ENCODE measurements at regions not wholly inside any gene's neighbourhood (a gene's known extent, or its start where the extent isn't known, plus 50 kb on each side); places are given as distances from the start of the nearest gene placed in this dataset.

DNA sequence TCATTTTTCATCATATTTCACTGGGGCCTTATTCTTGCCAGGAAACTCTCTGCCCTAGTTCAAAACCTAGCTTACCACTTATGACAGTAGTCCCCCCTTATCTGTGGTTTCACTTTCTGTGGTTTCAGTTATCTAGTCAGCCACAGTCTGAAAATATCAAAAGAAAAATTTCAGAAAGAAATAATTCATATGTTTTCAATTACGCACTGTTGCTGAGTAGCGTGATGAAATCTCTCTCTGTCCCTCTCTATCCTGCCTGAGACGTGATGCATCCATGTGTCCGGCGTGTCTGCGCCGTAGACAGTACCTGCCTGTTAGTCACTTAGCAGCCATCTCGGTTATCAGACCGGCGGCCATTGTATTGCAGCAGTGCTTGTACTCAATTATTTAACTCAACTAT lies 369.9 kb upstream of the MCTP2 start:
- no peak for DNase-seq
- H3K79me2 ChIP-seq (ENCODE audit: low read length) = no peaks in the 10 kb centered on the region
- H3K36me3 ChIP-seq (ENCODE audit: insufficient read depth, low read length) = no peaks in the 10 kb centered on the region
- H2AFZ ChIP-seq (ENCODE audit: low read length) = no peak overlapping the region
- no peaks in the 10 kb centered on the region for H3K9me3 ChIP-seq (ENCODE audit: low read length)
- H3K9me2 ChIP-seq (replicated peaks; ENCODE audit: insufficient read depth, low read length) = no peaks in the 10 kb centered on the region
- no peak overlapping the region for H3K27ac ChIP-seq (ENCODE audit: low read length)
- H3K27me3 ChIP-seq (ENCODE audit: low read length) = no peaks in the 10 kb centered on the region
- no peak overlapping the region for H3K9ac ChIP-seq (ENCODE audit: low read length)
- H3K4me3 ChIP-seq (ENCODE audit: low read length) = no peak overlapping the region
- H4K20me1 ChIP-seq (ENCODE audit: insufficient read depth, low read depth, low read length) = no peaks in the 10 kb centered on the region
- H3K4me1 ChIP-seq (ENCODE audit: low read length) = no peaks in the 10 kb centered on the region
- no peak overlapping the region for H3K4me2 ChIP-seq (ENCODE audit: low read depth, low read length, poor library complexity, severe bottlenecking)

DNA sequence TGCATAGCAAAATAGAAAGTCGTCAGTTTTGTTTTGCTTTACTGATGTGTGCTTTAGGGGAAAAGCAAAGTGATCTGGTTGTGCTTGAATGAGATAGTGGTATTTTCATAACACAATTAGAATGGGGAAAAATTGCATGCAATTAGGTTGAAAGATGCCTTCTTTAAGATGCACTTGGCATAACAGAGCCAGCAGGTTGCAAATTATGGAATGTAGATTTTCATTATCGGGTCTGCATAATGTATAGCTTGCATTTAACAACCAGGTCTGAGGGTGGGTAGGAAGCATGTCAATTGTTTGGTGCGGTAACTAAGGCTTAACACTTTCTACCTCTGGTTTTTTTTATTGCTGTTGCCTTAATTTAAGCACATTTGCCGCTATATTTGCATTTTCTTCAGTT lies 370.7 kb upstream of the MCTP2 start:
- no peak overlapping the region for H3K4me3 ChIP-seq (ENCODE audit: low read length)
- H3K4me2 ChIP-seq (ENCODE audit: low read depth, low read length, poor library complexity, severe bottlenecking) = no peak overlapping the region
- no peaks in the 10 kb centered on the region for H3K4me1 ChIP-seq (ENCODE audit: low read length)
- DNase-seq = no peak
- H3K9me2 ChIP-seq (replicated peaks; ENCODE audit: insufficient read depth, low read length) = no peaks in the 10 kb centered on the region
- no peak overlapping the region for H2AFZ ChIP-seq (ENCODE audit: low read length)
- H3K27ac ChIP-seq (ENCODE audit: low read length) = no peak overlapping the region
- H3K36me3 ChIP-seq (ENCODE audit: insufficient read depth, low read length) = no peaks in the 10 kb centered on the region
- H3K79me2 ChIP-seq (ENCODE audit: low read length) = no peaks in the 10 kb centered on the region
- no peaks in the 10 kb centered on the region for H3K9me3 ChIP-seq (ENCODE audit: low read length)
- H3K27me3 ChIP-seq (ENCODE audit: low read length) = no peaks in the 10 kb centered on the region
- H4K20me1 ChIP-seq (ENCODE audit: insufficient read depth, low read depth, low read length) = no peaks in the 10 kb centered on the region
- H3K9ac ChIP-seq (ENCODE audit: low read length) = no peak overlapping the region

DNA sequence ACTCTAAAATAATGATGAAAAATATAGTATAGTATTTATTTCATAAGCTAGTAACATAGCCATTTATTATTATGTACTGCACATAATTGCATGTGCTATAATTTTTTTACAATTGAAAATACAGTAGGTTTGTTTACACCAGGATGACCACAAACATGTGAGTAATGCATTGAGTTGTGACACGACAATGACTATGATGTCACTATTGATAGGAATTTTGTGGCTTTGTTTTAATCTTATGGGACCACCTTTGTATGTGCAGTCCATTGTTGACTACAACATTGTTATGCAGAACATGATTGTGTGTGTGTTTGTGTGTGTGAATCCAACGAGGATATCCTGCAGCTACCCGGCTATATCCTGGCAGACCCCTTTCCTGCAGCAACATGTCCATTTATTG lies 372.2 kb upstream of the MCTP2 start:
- Histone ChIP-seq H3K4me3 (ENCODE audit: low read length) (no peak overlapping the region), H3K4me2 (ENCODE audit: low read depth, low read length, poor library complexity, severe bottlenecking) (no peak overlapping the region), H2AFZ (ENCODE audit: low read length) (no peak overlapping the region), H3K4me1 (ENCODE audit: low read length) (no peaks in the 10 kb centered on the region), H3K27me3 (ENCODE audit: low read length) (no peaks in the 10 kb centered on the region), H4K20me1 (ENCODE audit: insufficient read depth, low read depth, low read length) (no peaks in the 10 kb centered on the region), H3K79me2 (ENCODE audit: low read length) (no peaks in the 10 kb centered on the region), H3K27ac (ENCODE audit: low read length) (no peak overlapping the region), H3K9ac (ENCODE audit: low read length) (no peak overlapping the region), H3K9me2 (replicated peaks; ENCODE audit: insufficient read depth, low read length) (no peaks in the 10 kb centered on the region), H3K36me3 (ENCODE audit: insufficient read depth, low read length) (no peaks in the 10 kb centered on the region), H3K9me3 (ENCODE audit: low read length) (no peaks in the 10 kb centered on the region)
- DNase-seq = no peak

DNA sequence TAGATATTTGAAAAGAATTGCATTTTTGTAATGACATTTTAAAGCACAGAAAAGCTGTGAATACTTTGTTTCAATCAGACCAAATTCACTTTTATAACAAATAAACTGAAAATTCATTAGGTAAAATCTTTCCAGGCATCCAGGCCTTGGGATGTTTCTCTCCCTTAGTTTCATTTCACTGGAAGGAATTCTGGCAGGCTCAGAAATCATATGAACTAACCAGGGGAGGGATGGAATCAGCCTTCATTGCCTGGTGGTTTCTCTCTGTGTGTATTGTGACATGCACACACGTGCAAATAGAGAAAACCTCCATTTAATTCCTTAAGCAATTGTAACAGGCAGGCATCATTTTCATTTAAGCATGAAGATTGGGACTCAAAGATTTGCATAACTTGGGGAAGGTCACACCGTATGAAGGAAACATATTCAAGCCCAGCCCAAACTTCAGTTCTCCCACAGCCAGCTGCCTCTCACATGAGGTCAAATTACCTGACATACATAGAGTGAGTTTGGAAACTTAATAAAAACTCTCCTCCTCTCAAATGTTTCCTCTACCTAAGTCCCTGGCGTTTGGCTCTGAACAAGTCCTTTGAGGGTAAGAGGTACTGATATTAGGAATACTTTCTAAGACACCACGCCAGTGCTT lies 376.1 kb upstream of the MCTP2 start:
- Histone ChIP-seq H3K9ac (ENCODE audit: low read length) (no peak overlapping the region), H3K4me3 (ENCODE audit: low read length) (no peak overlapping the region), H3K9me2 (replicated peaks; ENCODE audit: insufficient read depth, low read length) (no peaks in the 10 kb centered on the region), H3K79me2 (ENCODE audit: low read length) (no peaks in the 10 kb centered on the region), H3K9me3 (ENCODE audit: low read length) (no peaks in the 10 kb centered on the region), H3K4me2 (ENCODE audit: low read depth, low read length, poor library complexity, severe bottlenecking) (no peak overlapping the region), H3K4me1 (ENCODE audit: low read length) (no peaks in the 10 kb centered on the region), H3K27ac (ENCODE audit: low read length) (no peak overlapping the region), H3K27me3 (ENCODE audit: low read length) (no peaks in the 10 kb centered on the region), H2AFZ (ENCODE audit: low read length) (no peak overlapping the region), H3K36me3 (ENCODE audit: insufficient read depth, low read length) (no peaks in the 10 kb centered on the region), H4K20me1 (ENCODE audit: insufficient read depth, low read depth, low read length) (no peaks in the 10 kb centered on the region)
- DNase-seq = no peak

DNA sequence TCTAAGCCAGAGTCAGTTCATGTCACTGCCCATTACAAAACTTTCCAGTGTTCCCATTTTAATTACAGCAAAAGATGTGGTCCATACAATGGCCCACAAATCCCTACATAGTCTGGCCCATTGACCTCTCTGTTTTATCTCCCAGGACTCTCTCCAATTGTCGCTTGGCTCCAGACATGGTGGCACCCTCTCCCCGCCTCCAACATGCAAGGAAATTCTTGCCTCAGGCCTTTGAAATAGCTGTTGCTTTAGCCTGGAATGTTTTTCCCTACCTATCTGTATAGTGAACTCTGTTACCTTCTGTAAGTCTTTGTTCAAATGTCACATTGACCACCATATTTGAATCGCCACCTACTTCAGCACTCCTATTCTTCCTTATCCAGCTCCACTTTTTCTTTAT lies 377.3 kb upstream of the MCTP2 start:
- Histone ChIP-seq H3K79me2 (ENCODE audit: low read length) (no peaks in the 10 kb centered on the region), H3K4me1 (ENCODE audit: low read length) (no peaks in the 10 kb centered on the region), H3K27ac (ENCODE audit: low read length) (no peak overlapping the region), H4K20me1 (ENCODE audit: insufficient read depth, low read depth, low read length) (no peaks in the 10 kb centered on the region), H2AFZ (ENCODE audit: low read length) (no peak overlapping the region), H3K9me2 (replicated peaks; ENCODE audit: insufficient read depth, low read length) (no peaks in the 10 kb centered on the region), H3K27me3 (ENCODE audit: low read length) (no peaks in the 10 kb centered on the region), H3K36me3 (ENCODE audit: insufficient read depth, low read length) (no peaks in the 10 kb centered on the region), H3K4me2 (ENCODE audit: low read depth, low read length, poor library complexity, severe bottlenecking) (no peak overlapping the region), H3K4me3 (ENCODE audit: low read length) (no peak overlapping the region), H3K9me3 (ENCODE audit: low read length) (no peaks in the 10 kb centered on the region), H3K9ac (ENCODE audit: low read length) (no peak overlapping the region)
- no peak for DNase-seq

DNA sequence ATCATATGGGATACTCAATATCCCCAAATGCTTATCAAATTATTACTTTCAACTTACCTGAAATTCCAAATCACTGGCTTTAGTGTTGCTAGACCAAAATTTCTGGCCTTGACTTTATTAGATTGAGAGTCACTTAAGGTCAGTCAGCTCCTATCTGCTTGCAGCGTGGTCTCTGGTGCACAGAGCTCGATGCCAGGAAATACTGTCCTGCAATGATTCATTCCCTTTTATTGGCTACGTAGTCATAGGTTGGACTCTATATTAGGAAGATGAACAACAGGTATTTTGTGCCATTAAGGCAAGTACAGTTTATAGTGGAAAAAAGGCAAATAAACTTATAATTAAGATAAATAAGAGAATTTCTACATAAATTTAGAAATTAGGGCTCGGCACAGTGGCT lies 378.6 kb upstream of the MCTP2 start:
- H3K4me1 ChIP-seq (ENCODE audit: low read length) = no peaks in the 10 kb centered on the region
- no peaks in the 10 kb centered on the region for H3K9me2 ChIP-seq (replicated peaks; ENCODE audit: insufficient read depth, low read length)
- no peak overlapping the region for H3K9ac ChIP-seq (ENCODE audit: low read length)
- DNase-seq = no peak
- no peak overlapping the region for H3K27ac ChIP-seq (ENCODE audit: low read length)
- H3K79me2 ChIP-seq (ENCODE audit: low read length) = no peaks in the 10 kb centered on the region
- H3K9me3 ChIP-seq (ENCODE audit: low read length) = no peaks in the 10 kb centered on the region
- H3K4me3 ChIP-seq (ENCODE audit: low read length) = no peak overlapping the region
- no peaks in the 10 kb centered on the region for H3K36me3 ChIP-seq (ENCODE audit: insufficient read depth, low read length)
- H3K4me2 ChIP-seq (ENCODE audit: low read depth, low read length, poor library complexity, severe bottlenecking) = no peak overlapping the region
- H3K27me3 ChIP-seq (ENCODE audit: low read length) = no peaks in the 10 kb centered on the region
- H4K20me1 ChIP-seq (ENCODE audit: insufficient read depth, low read depth, low read length) = no peaks in the 10 kb centered on the region
- no peak overlapping the region for H2AFZ ChIP-seq (ENCODE audit: low read length)

DNA sequence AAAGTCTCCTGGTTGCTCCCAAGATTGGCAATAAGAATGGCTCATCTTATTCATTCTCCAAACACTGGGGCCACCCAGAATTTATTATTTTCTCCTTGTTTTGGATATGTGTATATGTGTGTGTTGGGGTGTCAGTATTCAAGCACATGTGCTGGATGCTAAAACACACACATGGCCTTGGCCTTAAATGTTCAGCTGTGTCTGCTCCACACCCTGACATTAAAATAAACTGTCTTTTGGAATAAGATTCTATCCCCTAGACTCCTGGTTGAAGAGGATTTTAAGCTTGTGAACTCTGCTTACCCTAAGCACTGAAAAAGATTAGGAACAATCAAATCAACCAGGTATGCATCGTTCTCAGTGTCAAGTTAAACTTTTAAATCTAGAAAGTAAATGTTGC lies 382.9 kb upstream of the MCTP2 start:
- Histone ChIP-seq H3K9ac (ENCODE audit: low read length) (no peak overlapping the region), H4K20me1 (ENCODE audit: insufficient read depth, low read depth, low read length) (no peaks in the 10 kb centered on the region), H3K4me3 (ENCODE audit: low read length) (no peak overlapping the region), H3K27ac (ENCODE audit: low read length) (no peak overlapping the region), H3K9me2 (replicated peaks; ENCODE audit: insufficient read depth, low read length) (0 out of 2 replicates have a peak, but pooled peaks cover 4% of the 10 kb centered on the region), H3K36me3 (ENCODE audit: insufficient read depth, low read length) (no peaks in the 10 kb centered on the region), H3K4me2 (ENCODE audit: low read depth, low read length, poor library complexity, severe bottlenecking) (no peak overlapping the region), H3K9me3 (ENCODE audit: low read length) (no peaks in the 10 kb centered on the region), H3K4me1 (ENCODE audit: low read length) (no peaks in the 10 kb centered on the region), H3K27me3 (ENCODE audit: low read length) (no peaks in the 10 kb centered on the region), H3K79me2 (ENCODE audit: low read length) (no peaks in the 10 kb centered on the region), H2AFZ (ENCODE audit: low read length) (no peak overlapping the region)
- no peak for DNase-seq

DNA sequence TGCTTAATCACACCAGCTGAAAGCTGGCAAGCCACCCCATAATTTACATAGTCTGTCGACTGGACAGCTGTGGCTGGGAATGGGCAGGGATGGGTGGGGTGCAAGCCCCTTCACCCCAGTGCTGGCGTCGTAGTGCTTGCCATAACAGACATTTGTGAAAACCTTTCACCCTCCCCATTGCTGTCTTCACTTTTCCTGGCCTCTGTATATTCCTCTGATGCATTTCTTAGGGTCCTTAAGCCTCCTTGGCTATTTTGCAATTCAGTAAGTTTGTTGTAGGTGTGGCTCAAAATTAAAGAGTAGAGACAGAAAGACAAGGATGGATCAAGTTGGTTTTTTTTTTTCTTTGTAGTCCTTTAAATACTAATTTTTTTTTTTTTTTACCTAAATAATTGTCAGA lies 383.3 kb upstream of the MCTP2 start:
- no peaks in the 10 kb centered on the region for H3K79me2 ChIP-seq (ENCODE audit: low read length)
- no peaks in the 10 kb centered on the region for H3K4me1 ChIP-seq (ENCODE audit: low read length)
- DNase-seq = no peak
- no peaks in the 10 kb centered on the region for H3K9me3 ChIP-seq (ENCODE audit: low read length)
- no peaks in the 10 kb centered on the region for H3K27me3 ChIP-seq (ENCODE audit: low read length)
- H3K9ac ChIP-seq (ENCODE audit: low read length) = no peak overlapping the region
- H3K4me2 ChIP-seq (ENCODE audit: low read depth, low read length, poor library complexity, severe bottlenecking) = no peak overlapping the region
- H3K4me3 ChIP-seq (ENCODE audit: low read length) = no peak overlapping the region
- no peak overlapping the region for H2AFZ ChIP-seq (ENCODE audit: low read length)
- no peaks in the 10 kb centered on the region for H3K36me3 ChIP-seq (ENCODE audit: insufficient read depth, low read length)
- no peak overlapping the region for H3K27ac ChIP-seq (ENCODE audit: low read length)
- H3K9me2 ChIP-seq (replicated peaks; ENCODE audit: insufficient read depth, low read length) = 0 out of 2 replicates have a peak, but pooled peaks cover 4% of the 10 kb centered on the region
- H4K20me1 ChIP-seq (ENCODE audit: insufficient read depth, low read depth, low read length) = no peaks in the 10 kb centered on the region

DNA sequence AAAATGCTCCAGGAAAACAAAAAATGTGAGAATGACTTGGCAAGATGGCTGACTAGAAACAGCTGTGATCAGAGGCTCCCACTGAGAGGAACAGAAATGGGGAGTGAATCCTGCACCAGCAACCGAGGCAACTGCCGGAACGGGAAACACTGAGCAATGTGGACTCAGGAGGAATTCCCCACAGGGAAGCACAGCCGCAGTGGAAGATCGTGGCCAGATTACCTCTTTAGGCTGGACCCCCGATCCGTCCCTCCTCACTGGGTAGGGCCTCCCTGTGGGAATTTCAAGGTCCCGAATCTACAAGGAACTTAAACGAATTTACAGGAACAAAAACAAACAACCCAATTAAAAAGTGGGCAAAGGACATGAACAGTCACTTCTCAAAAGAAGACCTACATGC lies 385.2 kb upstream of the MCTP2 start:
- no peaks in the 10 kb centered on the region for H3K27me3 ChIP-seq (ENCODE audit: low read length)
- H4K20me1 ChIP-seq (ENCODE audit: insufficient read depth, low read depth, low read length) = no peaks in the 10 kb centered on the region
- H3K9ac ChIP-seq (ENCODE audit: low read length) = no peak overlapping the region
- no peak for DNase-seq
- no peaks in the 10 kb centered on the region for H3K79me2 ChIP-seq (ENCODE audit: low read length)
- no peak overlapping the region for H3K27ac ChIP-seq (ENCODE audit: low read length)
- H3K9me3 ChIP-seq (ENCODE audit: low read length) = no peaks in the 10 kb centered on the region
- H3K36me3 ChIP-seq (ENCODE audit: insufficient read depth, low read length) = no peaks in the 10 kb centered on the region
- H3K4me1 ChIP-seq (ENCODE audit: low read length) = no peaks in the 10 kb centered on the region
- H3K4me2 ChIP-seq (ENCODE audit: low read depth, low read length, poor library complexity, severe bottlenecking) = no peak overlapping the region
- H3K4me3 ChIP-seq (ENCODE audit: low read length) = no peak overlapping the region
- H2AFZ ChIP-seq (ENCODE audit: low read length) = no peak overlapping the region
- 0 out of 2 replicates have a peak, but pooled peaks cover 4% of the 10 kb centered on the region for H3K9me2 ChIP-seq (replicated peaks; ENCODE audit: insufficient read depth, low read length)

All from Karpas-422 (cell line).